Umbilical cord (tissue), 1 donor: ENCODE measurements at regions not wholly inside any gene's neighbourhood (a gene's known extent, or its start where the extent isn't known, plus 50 kb on each side); places are given as distances from the start of the nearest gene placed in this dataset.
"Not testable (repeated sequence)": the region's sequence is repeated elsewhere in the genome, so short reads cannot be mapped to it uniquely, and the experiment has no call there.

Experiments used
- DNase-seq: peaks from one replicate; pipeline ENCODE4 v3.0.0-alpha.2; 2015; ENCODE audit warnings: low spot score

GRCh38 chrX:74080165-74080564, 223.8 kb upstream of the ZCCHC13 start:
- no peak for DNase-seq

GRCh38 chrX:74065831-74066390, 213.4 kb upstream of the XIST start:
- no peak for DNase-seq

- peak; percentile 9 for DNase-seq
These were observed 211.1 kb upstream of the XIST start for GRCh38 chrX:74063426-74064155.

- no peak for DNase-seq
These were observed 209.4 kb upstream of the XIST start for GRCh38 chrX:74061879-74062278.

- no peak for DNase-seq
These were observed 196.6 kb upstream of the XIST start for GRCh38 chrX:74049126-74049525.

- not testable (repeated sequence) for DNase-seq
These were observed 181.6 kb upstream of the XIST start for GRCh38 chrX:74034066-74034465.

- not testable (repeated sequence) for DNase-seq
These were observed 179.0 kb upstream of the XIST start for GRCh38 chrX:74031527-74031926.

GRCh38 chrX:74030766-74031165, 178.3 kb upstream of the XIST start:
- not testable (repeated sequence) for DNase-seq

GRCh38 chrX:74025145-74025544, 172.6 kb upstream of the XIST start:
- DNase-seq: not testable (repeated sequence)

- no peak for DNase-seq
These were observed 170.7 kb upstream of the XIST start for GRCh38 chrX:74023203-74023602.

- no peak for DNase-seq
These were observed 165.7 kb upstream of the XIST start for GRCh38 chrX:74018253-74018652.

- DNase-seq: peak; percentile 20
These were observed 163.0 kb upstream of the XIST start for GRCh38 chrX:74015379-74016019.

- no peak for DNase-seq
These were observed 156.5 kb upstream of the XIST start for GRCh38 chrX:74009041-74009440.

GRCh38 chrX:73992019-73992418, 139.5 kb upstream of the XIST start:
- no peak for DNase-seq

GRCh38 chrX:73987166-73987565, 134.7 kb upstream of the XIST start:
- DNase-seq: no peak

- no peak for DNase-seq
These were observed 127.1 kb upstream of the XIST start for GRCh38 chrX:73979551-73980131.

- DNase-seq: no peak
These were observed 125.1 kb upstream of the XIST start for GRCh38 chrX:73977542-73978169.

GRCh38 chrX:73967461-73967860, 114.9 kb upstream of the XIST start:
- DNase-seq: not testable (repeated sequence)

GRCh38 chrX:73965833-73966232, 113.3 kb upstream of the XIST start:
- DNase-seq: no peak

- no peak for DNase-seq
These were observed 112.1 kb upstream of the XIST start for GRCh38 chrX:73964579-73964978.

GRCh38 chrX:73963682-73964081, 111.2 kb upstream of the XIST start:
- no peak for DNase-seq

- DNase-seq: no peak
These were observed 110.4 kb upstream of the XIST start for GRCh38 chrX:73962948-73963347.
